Skin of body (tissue), 1 donor: ENCODE measurements at regions not wholly inside any gene's neighbourhood (a gene's known extent, or its start where the extent isn't known, plus 50 kb on each side); places are given as distances from the start of the nearest gene placed in this dataset.
A peak's percentile ranks its signal among the peaks of the same experiment; 100 is the strongest.
"Not testable (repeated sequence)": the region's sequence is repeated elsewhere in the genome, so short reads cannot be mapped to it uniquely, and the experiment has no call there.

Source experiments
- DNase-seq: peaks from one replicate; lab custom pipeline; 2025; lab: John Stamatoyannopoulos, UW

GRCh38 chrX:10676235-10676957 lies 56.0 kb upstream of the MID1 start:
- no peak for DNase-seq

GRCh38 chrX:10677490-10677889 lies 57.1 kb upstream of the MID1 start:
- peak; percentile 0 for DNase-seq

- DNase-seq, result no peak
These were observed 59.0 kb upstream of the MID1 start for GRCh38 chrX:10679387-10679786.

- DNase-seq, result no peak
These were observed 60.8 kb upstream of the MID1 start for GRCh38 chrX:10681167-10681566.

GRCh38 chrX:10683631-10684030 lies 63.2 kb upstream of the MID1 start:
- DNase-seq, result not testable (repeated sequence)

GRCh38 chrX:10685923-10686595 lies 65.7 kb upstream of the MID1 start:
- DNase-seq, result no peak

GRCh38 chrX:10691751-10692150 lies 71.4 kb upstream of the MID1 start:
- DNase-seq, result not testable (repeated sequence)

- no peak for DNase-seq
These were observed 77.4 kb upstream of the MID1 start for GRCh38 chrX:10697616-10698317.

GRCh38 chrX:10698318-10698640 lies 77.9 kb upstream of the MID1 start:
- no peak for DNase-seq

- no peak for DNase-seq
These were observed 81.6 kb upstream of the MID1 start for GRCh38 chrX:10702031-10702430.

GRCh38 chrX:10706342-10706741 lies 86.0 kb upstream of the MID1 start:
- DNase-seq, result not testable (repeated sequence)

GRCh38 chrX:10707773-10708172 lies 87.4 kb upstream of the MID1 start:
- no peak for DNase-seq

- DNase-seq, result no peak
These were observed 88.9 kb upstream of the MID1 start for GRCh38 chrX:10709276-10709675.

- DNase-seq, result peak; percentile 78
These were observed 94.1 kb upstream of the MID1 start for GRCh38 chrX:10714531-10714930.

- peak; percentile 45 for DNase-seq
These were observed 102.5 kb upstream of the MID1 start for GRCh38 chrX:10722851-10723250.

GRCh38 chrX:10725071-10725470 lies 104.7 kb upstream of the MID1 start:
- no peak for DNase-seq

- no peak for DNase-seq
These were observed 106.3 kb upstream of the MID1 start for GRCh38 chrX:10726647-10727046.

GRCh38 chrX:10728806-10729389 lies 108.5 kb upstream of the MID1 start:
- no peak for DNase-seq

GRCh38 chrX:10739426-10739825 lies 119.0 kb upstream of the MID1 start:
- DNase-seq, result no peak

- no peak for DNase-seq
These were observed 120.6 kb upstream of the MID1 start for GRCh38 chrX:10741003-10741402.

- DNase-seq, result no peak
These were observed 121.2 kb upstream of the MID1 start for GRCh38 chrX:10741550-10741949.

- DNase-seq, result peak; percentile 67
These were observed 123.1 kb upstream of the MID1 start for GRCh38 chrX:10743476-10743875.
